Endodermal cell (in vitro differentiated cells): ENCODE measurements at regions not wholly inside any gene's neighbourhood (a gene's known extent, or its start where the extent isn't known, plus 50 kb on each side); places are given as distances from the start of the nearest gene placed in this dataset.

Experiments used
- DNase-seq: peaks from one replicate; pipeline ENCODE4 v3.0.0-alpha.2; 2017
- H3K27ac ChIP-seq: 2 replicates; pipeline ENCODE4 v1.5.1; 2013; ENCODE audit warnings: mild to moderate bottlenecking, low read depth, low read length, moderate library complexity
- H3K27me3 ChIP-seq: 2 replicates; pipeline ENCODE4 v1.6.1; 2013; ENCODE audit warnings: mild to moderate bottlenecking, low read length, moderate library complexity; ENCODE audit not compliant: insufficient read depth, control insufficient read depth, poor library complexity, severe bottlenecking
- H3K36me3 ChIP-seq: 2 replicates; pipeline ENCODE4 v1.7.0; 2013; ENCODE audit warnings: mild to moderate bottlenecking, low read length, moderate library complexity; ENCODE audit not compliant: control insufficient read depth, insufficient read depth
- H3K4me1 ChIP-seq: one replicate; pipeline ENCODE4 v1.7.0; 2013; ENCODE audit warnings: low read length; ENCODE audit not compliant: control insufficient read depth, insufficient read depth
- H3K4me3 ChIP-seq: 2 replicates; pipeline ENCODE4 v1.5.1; 2013; ENCODE audit warnings: mild to moderate bottlenecking, low read length, moderate library complexity
- H3K9ac ChIP-seq: 2 replicates; pipeline ENCODE4 v1.6.1; 2013; ENCODE audit warnings: mild to moderate bottlenecking, low read length, moderate library complexity; ENCODE audit not compliant: poor library complexity, severe bottlenecking; ENCODE audit errors: extremely low read depth
- H3K9me3 ChIP-seq: 2 replicates; pipeline ENCODE4 v1.6.1; 2013; ENCODE audit warnings: mild to moderate bottlenecking, low read length, moderate library complexity; ENCODE audit not compliant: control insufficient read depth
- H3K27ac Mint-ChIP-seq: 2 replicates; pipeline ENCODE4 v1.8.0; 2020; ENCODE audit warnings: mixed read lengths
- H3K27me3 Mint-ChIP-seq: 2 replicates; pipeline ENCODE4 v1.8.0; 2021; ENCODE audit warnings: mild to moderate bottlenecking, mixed read lengths; ENCODE audit not compliant: insufficient read depth
- H3K36me3 Mint-ChIP-seq: 2 replicates; pipeline ENCODE4 v1.8.0; 2020; ENCODE audit warnings: low read depth, mixed read lengths
- H3K4me1 Mint-ChIP-seq: 2 replicates; pipeline ENCODE4 v1.8.0; 2020; ENCODE audit warnings: mixed read lengths
- H3K4me3 Mint-ChIP-seq: 2 replicates; pipeline ENCODE4 v1.8.0; 2020; ENCODE audit warnings: mild to moderate bottlenecking, moderate library complexity, mixed read lengths
- H3K9me3 Mint-ChIP-seq: 2 replicates; pipeline ENCODE4 v1.8.0; 2020; ENCODE audit warnings: mild to moderate bottlenecking, mixed read lengths
- CTCF ChIP-seq: fragments of 200-600 bp; sonication (generic); conservative IDR thresholded peaks from 2 replicates; pipeline ENCODE4 v1.5.0; 2021; ENCODE audit warnings: antibody characterized with exemption, mild to moderate bottlenecking
- WGBS, 2 experiments: methylation state at CpG; one replicate each; pipeline versions ENCODE4 v1.1.5 to v1.1.7; 2013; ENCODE audit warnings: missing lambda C conversion rate in 2 of 2, mixed read lengths in 1 of 2; ENCODE audit not compliant: insufficient coverage in 1 of 2, insufficient read length in 1 of 2; 5-methylcytosine and 5-hydroxymethylcytosine counted together

- Histone ChIP-seq H3K27ac (no peak overlapping the region), H3K9me3 (no peaks in the 10 kb centered on the region), H3K4me1 (peaks cover 5% of the 10 kb centered on the region), H3K36me3 (no peaks in the 10 kb centered on the region), H3K4me3 (no peak overlapping the region), H3K9ac (no peak overlapping the region), H3K27me3 (no peaks in the 10 kb centered on the region)
- no peak for DNase-seq
- no peak overlapping the region for H3K27ac Mint-ChIP-seq
- no peaks in the 10 kb centered on the region for H3K9me3 Mint-ChIP-seq
- H3K4me3 Mint-ChIP-seq, result no peak overlapping the region
- 98 to 100% methylated on average over 2 to 4 of the region's 4 CpGs for whole genome bisulfite sequencing, 2 experiments
- peaks cover 21% of the 10 kb centered on the region for H3K4me1 Mint-ChIP-seq
- TF ChIP-seq CTCF, result no peak
- H3K36me3 Mint-ChIP-seq, result no peaks in the 10 kb centered on the region
- H3K27me3 Mint-ChIP-seq, result peaks cover 42% of the 10 kb centered on the region
Observed at GRCh38 chr10:8306685-8307364, 252.3 kb downstream of the GATA3 start.

GRCh38 chr10:8310930-8311329 is 256.4 kb downstream of the GATA3 start:
- Histone ChIP-seq H3K36me3 (no peaks in the 10 kb centered on the region), H3K27me3 (no peaks in the 10 kb centered on the region), H3K4me1 (peaks cover 11% of the 10 kb centered on the region), H3K4me3 (peak overlapping the region; percentile 32), H3K27ac (no peak overlapping the region), H3K9me3 (no peaks in the 10 kb centered on the region), H3K9ac (no peak overlapping the region)
- no peak overlapping the region for H3K4me3 Mint-ChIP-seq
- no peaks in the 10 kb centered on the region for H3K9me3 Mint-ChIP-seq
- DNase-seq, result no peak
- no peak overlapping the region for H3K27ac Mint-ChIP-seq
- WGBS, 2 experiments, result 0% methylated on average over 1 of the region's 2 CpGs; no CpG with 5 or more reads in 1 of the 2 experiments
- peaks cover 26% of the 10 kb centered on the region for H3K4me1 Mint-ChIP-seq
- peaks cover 31% of the 10 kb centered on the region for H3K27me3 Mint-ChIP-seq
- no peak for TF ChIP-seq CTCF
- no peaks in the 10 kb centered on the region for H3K36me3 Mint-ChIP-seq

GRCh38 chr10:8311526-8312070 is 257.1 kb downstream of the GATA3 start:
- no peak overlapping the region for H3K4me3 ChIP-seq
- Mint-ChIP-seq H3K4me1 (peaks cover 27% of the 10 kb centered on the region), H3K9me3 (no peaks in the 10 kb centered on the region), H3K4me3 (no peak overlapping the region), H3K27ac (no peak overlapping the region), H3K27me3 (peaks cover 34% of the 10 kb centered on the region), H3K36me3 (no peaks in the 10 kb centered on the region)
- TF ChIP-seq CTCF, result no peak
- DNase-seq, result no peak
- no peaks in the 10 kb centered on the region for H3K9me3 ChIP-seq
- WGBS, 2 experiments, result 87% methylated on average over 2 of the region's 2 CpGs; no CpG with 5 or more reads in 1 of the 2 experiments
- no peaks in the 10 kb centered on the region for H3K36me3 ChIP-seq
- peaks cover 13% of the 10 kb centered on the region for H3K4me1 ChIP-seq
- H3K9ac ChIP-seq, result no peak overlapping the region
- H3K27ac ChIP-seq, result no peak overlapping the region
- no peaks in the 10 kb centered on the region for H3K27me3 ChIP-seq
